GM12874 (cell line): ENCODE measurements at regions not wholly inside any gene's neighbourhood (a gene's known extent, or its start where the extent isn't known, plus 50 kb on each side); places are given as distances from the start of the nearest gene placed in this dataset.

Experiments used
- TF ChIP-seq, protein P1 (sequence below): IDR thresholded peaks from 2 replicates; pipeline ENCODE4 v1.5.1; 2011; ENCODE audit warnings: low read depth, mild to moderate bottlenecking, control low read depth, low read length, moderate library complexity; ENCODE audit not compliant: insufficient read depth

DNA sequence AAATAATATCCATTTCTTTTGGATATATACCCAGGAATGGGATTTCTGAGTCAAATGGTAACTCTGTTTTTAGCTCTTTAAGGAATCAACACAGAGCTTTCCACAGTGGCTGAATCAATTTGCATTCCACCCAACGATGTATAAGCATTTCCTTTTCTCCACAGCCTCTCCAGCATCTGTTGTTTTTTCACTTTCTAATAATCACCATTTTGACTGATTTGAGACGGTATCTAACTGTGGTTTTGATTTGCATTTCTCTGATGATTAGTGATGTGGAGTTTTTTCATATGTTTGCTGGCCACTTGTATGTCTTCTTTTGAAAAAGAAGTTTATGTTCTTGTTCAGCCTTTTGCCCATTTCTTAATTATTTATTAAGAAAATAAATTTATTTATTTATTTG, 352.2 kb upstream of the OBI1 start:
- TF ChIP-seq, protein P1, sequence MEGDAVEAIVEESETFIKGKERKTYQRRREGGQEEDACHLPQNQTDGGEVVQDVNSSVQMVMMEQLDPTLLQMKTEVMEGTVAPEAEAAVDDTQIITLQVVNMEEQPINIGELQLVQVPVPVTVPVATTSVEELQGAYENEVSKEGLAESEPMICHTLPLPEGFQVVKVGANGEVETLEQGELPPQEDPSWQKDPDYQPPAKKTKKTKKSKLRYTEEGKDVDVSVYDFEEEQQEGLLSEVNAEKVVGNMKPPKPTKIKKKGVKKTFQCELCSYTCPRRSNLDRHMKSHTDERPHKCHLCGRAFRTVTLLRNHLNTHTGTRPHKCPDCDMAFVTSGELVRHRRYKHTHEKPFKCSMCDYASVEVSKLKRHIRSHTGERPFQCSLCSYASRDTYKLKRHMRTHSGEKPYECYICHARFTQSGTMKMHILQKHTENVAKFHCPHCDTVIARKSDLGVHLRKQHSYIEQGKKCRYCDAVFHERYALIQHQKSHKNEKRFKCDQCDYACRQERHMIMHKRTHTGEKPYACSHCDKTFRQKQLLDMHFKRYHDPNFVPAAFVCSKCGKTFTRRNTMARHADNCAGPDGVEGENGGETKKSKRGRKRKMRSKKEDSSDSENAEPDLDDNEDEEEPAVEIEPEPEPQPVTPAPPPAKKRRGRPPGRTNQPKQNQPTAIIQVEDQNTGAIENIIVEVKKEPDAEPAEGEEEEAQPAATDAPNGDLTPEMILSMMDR: no peak

DNA sequence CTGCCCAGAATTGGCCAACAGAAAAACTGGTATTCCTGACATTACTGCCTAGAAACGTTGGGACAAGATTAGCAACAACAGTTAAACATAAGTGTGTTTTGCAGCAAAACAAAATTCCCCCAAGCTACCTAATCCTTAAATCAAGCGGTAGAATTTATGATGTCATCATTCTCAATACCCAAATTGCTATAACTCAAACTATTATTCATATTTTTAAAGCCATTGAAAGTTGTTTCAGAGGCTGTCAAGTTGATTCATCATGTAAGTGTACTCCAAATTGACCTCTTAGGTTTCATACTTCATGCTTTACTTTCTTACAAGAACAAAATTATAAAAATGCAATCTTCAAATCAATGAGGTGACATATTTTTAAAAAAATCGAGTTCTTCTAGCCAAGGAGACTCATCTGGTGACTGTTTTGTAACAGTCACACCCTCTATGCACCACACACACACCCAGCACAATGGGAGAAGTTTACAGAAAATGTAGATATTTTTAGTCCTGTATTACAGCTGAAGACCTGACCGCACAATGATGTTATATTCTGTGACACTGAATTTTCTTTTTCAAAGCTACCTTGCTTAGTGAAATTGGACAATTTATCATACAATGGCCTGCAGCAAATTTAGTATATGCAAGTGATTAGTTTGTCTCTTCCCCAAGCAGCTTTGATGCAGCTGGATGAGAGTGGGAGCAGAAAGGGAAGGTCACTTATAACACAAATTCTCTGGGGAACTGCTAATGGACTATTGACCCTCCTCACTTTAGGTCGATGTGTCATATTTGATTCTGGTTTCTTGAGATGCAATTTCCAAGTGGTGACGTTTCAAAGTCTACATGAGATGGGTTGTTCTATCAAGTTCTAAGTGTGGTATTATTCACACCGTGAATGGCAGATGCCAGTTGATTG, 345.3 kb upstream of the OBI1 start:
- TF ChIP-seq, protein P1: no peak

DNA sequence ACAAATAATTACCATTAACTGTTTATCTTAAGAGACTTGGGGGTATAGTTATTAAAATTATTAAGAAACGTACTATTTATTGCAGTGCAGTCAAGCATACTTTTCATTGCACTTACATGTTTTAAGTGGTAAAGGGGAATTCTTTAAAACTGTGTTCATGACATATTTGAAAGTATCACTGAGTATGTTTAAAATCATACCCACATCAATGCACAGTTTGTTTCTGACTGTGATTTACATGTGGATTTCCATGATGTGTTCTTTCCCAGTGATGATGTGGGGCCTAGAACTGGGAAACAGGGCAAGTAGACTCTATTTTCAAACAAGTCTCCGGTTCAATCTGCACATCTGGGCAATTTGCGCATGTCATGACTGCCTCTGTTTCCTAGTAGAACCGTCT, 340.5 kb upstream of the OBI1 start:
- TF ChIP-seq, protein P1: no peak

DNA sequence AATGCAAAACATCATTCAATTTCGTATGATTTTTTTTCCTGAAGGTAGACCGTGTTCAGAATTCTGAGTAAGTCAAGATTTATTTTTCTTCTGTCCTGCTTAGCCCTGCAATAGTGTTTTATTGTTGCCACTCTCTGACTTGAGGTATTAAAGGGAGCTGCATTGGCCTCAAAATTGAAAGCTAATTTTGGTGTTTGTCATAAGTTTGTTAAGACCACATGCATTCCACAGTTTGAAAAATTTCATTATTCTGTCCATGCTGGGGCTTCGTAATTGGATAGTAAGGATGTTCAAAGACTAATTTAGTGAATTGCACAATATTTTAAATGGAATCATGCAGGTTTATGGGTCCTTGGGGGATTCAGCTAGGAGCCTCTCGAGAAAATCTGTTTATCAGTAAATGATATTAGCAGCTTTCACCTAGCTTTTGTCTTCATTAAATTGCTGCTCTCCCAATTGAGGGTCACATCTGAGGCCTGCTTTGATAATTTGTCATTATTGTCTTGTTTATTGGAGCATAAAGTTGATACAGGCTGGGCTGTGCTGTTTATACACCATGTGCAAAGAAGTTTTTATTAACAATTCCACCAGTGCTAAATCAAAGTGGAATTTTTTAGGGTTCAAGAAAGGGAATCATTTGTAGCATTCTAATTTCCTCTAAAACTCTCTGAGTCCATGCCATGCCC, 339.8 kb upstream of the OBI1 start:
- TF ChIP-seq, protein P1: no peak

DNA sequence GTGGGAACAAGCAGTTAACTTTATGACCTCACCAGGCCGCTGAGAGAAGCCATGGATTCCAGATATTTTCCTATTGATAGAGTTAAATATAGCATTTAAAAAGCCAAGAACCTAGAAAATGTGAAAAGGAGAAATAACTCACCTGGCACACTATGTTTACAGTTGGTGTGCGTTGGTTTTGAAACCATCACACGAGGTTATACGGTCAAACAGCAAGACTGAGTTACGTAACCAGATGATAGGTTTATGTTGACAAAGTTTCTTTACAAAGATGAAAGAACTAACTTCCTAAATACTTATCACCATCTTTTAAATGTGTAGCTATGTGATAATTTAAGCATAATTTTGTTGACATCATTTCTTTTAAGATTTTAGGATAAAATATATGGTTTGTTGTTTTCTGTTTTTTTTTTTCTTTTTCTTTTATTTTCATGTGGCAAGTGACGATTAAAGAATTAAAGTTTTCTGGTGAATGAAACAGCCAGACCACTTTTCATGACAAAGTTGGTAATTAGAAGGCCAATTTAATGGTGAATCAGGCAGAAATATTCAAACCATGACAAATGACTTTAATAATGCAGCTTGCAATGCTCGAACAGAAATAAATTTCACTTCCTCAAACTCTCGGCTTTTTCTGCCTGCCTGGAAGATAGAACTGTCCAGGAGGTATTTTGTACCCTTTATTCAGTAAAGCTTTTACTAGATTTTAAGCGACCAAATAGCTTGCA, 339.1 kb upstream of the OBI1 start:
- TF ChIP-seq, protein P1: no peak

DNA sequence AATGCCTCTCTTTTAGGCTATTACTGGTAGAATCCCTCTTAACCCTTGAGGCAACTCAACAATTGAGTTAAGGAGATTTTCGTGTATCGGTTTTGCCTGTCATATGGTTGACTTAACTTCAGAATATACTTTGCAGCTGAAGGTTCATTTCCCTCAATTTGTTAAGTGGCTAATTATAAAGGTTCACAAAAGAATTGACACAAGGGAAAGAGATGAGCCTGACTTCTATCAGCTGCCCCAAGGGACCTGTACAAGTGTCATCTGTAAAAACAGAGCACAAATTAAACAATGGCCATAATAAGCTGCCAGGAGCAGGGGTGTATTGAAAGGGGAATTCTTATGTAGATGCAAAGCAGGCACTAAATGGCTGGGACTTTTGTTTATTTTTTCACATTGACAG, 334.8 kb upstream of the OBI1 start:
- TF ChIP-seq, protein P1: no peak

DNA sequence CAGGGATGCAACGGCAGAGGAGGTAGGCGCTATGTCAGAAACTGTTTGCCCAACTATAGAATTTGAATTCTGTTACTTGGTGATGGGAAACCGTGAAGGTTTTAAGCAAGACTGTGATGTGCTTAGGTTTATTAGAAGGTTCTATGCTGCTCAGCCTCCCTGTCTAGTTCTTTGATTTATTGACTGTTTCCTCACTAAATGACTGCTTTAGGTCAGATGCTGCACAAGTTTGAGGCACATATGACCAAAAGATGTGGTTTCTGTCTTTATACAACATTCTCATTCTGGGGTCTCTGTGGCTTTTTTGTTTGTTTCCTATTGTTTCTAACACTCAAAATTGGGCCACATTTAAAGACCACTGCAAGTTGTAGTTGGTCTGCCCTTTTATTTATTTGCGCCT, 323.0 kb upstream of the OBI1 start:
- TF ChIP-seq, protein P1: no peak
